ENCODE measurements at regions not wholly inside any gene's neighbourhood (a gene's known extent, or its start where the extent isn't known, plus 50 kb on each side); places are given as distances from the start of the nearest gene placed in this dataset.

DNA sequence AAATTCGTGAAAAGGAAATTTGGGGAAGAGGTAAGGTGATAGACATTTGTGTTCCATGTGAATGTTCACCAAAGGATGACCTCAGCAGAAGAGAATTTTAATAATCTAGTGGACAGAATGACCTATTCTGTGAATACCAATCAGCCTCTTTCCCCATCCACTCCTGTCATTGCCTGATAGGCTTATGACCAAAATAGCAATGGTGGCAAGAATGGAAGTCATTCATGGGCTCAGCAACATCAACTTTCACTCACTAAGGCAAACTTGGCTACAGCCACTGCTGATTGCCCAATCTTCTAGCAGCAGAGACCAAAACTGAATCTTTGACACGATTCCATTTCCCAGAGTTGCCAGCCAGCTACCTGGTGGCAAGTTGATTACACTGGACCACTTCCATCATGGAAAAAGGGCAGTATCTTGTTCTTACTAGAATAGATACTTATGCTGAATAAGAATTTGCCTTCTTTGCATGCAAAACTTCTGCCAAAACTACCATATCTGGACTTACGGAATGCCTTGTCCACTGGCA is 348.7 kb upstream of the PBX1 start:
- no peak for ATAC-seq
- ChIA-PET POLR2A (no interaction called here), CTCF (no interaction called here)
- Histone ChIP-seq H3K27ac (ENCODE audit: low read length) (no peak overlapping the region), H3K36me3 (ENCODE audit: control insufficient read depth, insufficient read depth, low read length) (no peaks in the 10 kb centered on the region), H3K27me3 (ENCODE audit: control insufficient read depth, insufficient read depth, low read length) (no peaks in the 10 kb centered on the region), H3K4me3 (ENCODE audit: low read depth in 2 of 2, low read length in 2 of 2) (no peak overlapping the region), H3K9me3 (ENCODE audit: control insufficient read depth, insufficient read depth, low read depth, low read length) (no peaks in the 10 kb centered on the region; the same call in 1 of the 2 replicates), H3K4me1 (ENCODE audit: control insufficient read depth, insufficient read depth, low read length) (no peaks in the 10 kb centered on the region)
- BruUV-seq (replicated peaks): no TSS peak
- TF ChIP-seq SIN3A (IDR thresholded peaks at IDR 0.05; ENCODE audit: borderline replicate concordance, insufficient read depth, low read depth, low read length) (no peak), POLR2AphosphoS5 (IDR thresholded peaks at IDR 0.05; ENCODE audit: low read depth, low read length) (no peak), TCF7L2 (IDR thresholded peaks at IDR 0.05; ENCODE audit: low read depth, low read length) (no peak)
- TF ChIP-seq, protein P1, sequence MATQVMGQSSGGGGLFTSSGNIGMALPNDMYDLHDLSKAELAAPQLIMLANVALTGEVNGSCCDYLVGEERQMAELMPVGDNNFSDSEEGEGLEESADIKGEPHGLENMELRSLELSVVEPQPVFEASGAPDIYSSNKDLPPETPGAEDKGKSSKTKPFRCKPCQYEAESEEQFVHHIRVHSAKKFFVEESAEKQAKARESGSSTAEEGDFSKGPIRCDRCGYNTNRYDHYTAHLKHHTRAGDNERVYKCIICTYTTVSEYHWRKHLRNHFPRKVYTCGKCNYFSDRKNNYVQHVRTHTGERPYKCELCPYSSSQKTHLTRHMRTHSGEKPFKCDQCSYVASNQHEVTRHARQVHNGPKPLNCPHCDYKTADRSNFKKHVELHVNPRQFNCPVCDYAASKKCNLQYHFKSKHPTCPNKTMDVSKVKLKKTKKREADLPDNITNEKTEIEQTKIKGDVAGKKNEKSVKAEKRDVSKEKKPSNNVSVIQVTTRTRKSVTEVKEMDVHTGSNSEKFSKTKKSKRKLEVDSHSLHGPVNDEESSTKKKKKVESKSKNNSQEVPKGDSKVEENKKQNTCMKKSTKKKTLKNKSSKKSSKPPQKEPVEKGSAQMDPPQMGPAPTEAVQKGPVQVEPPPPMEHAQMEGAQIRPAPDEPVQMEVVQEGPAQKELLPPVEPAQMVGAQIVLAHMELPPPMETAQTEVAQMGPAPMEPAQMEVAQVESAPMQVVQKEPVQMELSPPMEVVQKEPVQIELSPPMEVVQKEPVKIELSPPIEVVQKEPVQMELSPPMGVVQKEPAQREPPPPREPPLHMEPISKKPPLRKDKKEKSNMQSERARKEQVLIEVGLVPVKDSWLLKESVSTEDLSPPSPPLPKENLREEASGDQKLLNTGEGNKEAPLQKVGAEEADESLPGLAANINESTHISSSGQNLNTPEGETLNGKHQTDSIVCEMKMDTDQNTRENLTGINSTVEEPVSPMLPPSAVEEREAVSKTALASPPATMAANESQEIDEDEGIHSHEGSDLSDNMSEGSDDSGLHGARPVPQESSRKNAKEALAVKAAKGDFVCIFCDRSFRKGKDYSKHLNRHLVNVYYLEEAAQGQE (IDR thresholded peaks at IDR 0.05; ENCODE audit: insufficient read depth in 1 of 2, low read depth in 2 of 2, low read length in 1 of 2): no peak
- TF ChIP-seq, protein P2, sequence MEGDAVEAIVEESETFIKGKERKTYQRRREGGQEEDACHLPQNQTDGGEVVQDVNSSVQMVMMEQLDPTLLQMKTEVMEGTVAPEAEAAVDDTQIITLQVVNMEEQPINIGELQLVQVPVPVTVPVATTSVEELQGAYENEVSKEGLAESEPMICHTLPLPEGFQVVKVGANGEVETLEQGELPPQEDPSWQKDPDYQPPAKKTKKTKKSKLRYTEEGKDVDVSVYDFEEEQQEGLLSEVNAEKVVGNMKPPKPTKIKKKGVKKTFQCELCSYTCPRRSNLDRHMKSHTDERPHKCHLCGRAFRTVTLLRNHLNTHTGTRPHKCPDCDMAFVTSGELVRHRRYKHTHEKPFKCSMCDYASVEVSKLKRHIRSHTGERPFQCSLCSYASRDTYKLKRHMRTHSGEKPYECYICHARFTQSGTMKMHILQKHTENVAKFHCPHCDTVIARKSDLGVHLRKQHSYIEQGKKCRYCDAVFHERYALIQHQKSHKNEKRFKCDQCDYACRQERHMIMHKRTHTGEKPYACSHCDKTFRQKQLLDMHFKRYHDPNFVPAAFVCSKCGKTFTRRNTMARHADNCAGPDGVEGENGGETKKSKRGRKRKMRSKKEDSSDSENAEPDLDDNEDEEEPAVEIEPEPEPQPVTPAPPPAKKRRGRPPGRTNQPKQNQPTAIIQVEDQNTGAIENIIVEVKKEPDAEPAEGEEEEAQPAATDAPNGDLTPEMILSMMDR (IDR thresholded peaks at IDR 0.05): no peak
- intact Hi-C loops (cut with micrococcal nuclease; ENCODE audit: unreplicated experiment): no loop called here
- in situ Hi-C loops (cut with HindIII; ENCODE audit: low pct_unique_long_range_greater_than_20kb, low sequenced_read_pairs): no loop called here
- DNase-seq (ENCODE audit: low read depth, low spot score): no peak

DNA sequence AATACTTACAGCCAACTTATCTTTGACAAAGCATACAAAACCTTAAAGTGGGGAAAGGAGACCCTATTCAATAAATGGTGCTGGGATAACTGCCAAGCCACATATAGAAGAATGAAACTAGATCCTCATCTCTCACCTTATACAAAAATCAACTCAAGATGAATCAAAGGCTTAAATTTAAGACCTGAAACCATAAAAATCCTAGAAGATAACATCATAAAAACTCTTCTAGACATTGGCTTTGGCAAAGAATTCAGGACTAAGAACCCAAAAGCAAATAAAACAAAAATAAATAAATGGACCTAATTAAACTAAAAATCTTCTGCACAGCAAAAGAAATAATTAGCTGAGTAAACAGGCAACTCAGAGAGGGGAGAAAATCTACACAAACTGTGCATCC is 335.6 kb upstream of the PBX1 start:
- CTCF ChIA-PET: no interaction called here
- Histone ChIP-seq H3K36me3 (ENCODE audit: control insufficient read depth, insufficient read depth, low read length) (no peaks in the 10 kb centered on the region), H3K27ac (ENCODE audit: low read length) (no peak overlapping the region), H3K9me3 (ENCODE audit: control insufficient read depth, insufficient read depth, low read depth, low read length) (no peaks in the 10 kb centered on the region), H3K4me3 (ENCODE audit: low read depth in 2 of 2, low read length in 2 of 2) (no peak overlapping the region), H3K4me1 (ENCODE audit: control insufficient read depth, insufficient read depth, low read length) (no peaks in the 10 kb centered on the region), H3K27me3 (ENCODE audit: control insufficient read depth, insufficient read depth, low read length) (no peaks in the 10 kb centered on the region)
- POLR2A ChIA-PET: no interaction called here
- TF ChIP-seq SIN3A (IDR thresholded peaks at IDR 0.05; ENCODE audit: borderline replicate concordance, insufficient read depth, low read depth, low read length) (no peak), POLR2AphosphoS5 (IDR thresholded peaks at IDR 0.05; ENCODE audit: low read depth, low read length) (no peak), TCF7L2 (IDR thresholded peaks at IDR 0.05; ENCODE audit: low read depth, low read length) (no peak)
- TF ChIP-seq, protein P1 (IDR thresholded peaks at IDR 0.05; ENCODE audit: insufficient read depth in 1 of 2, low read depth in 2 of 2, low read length in 1 of 2): no peak
- TF ChIP-seq, protein P2 (IDR thresholded peaks at IDR 0.05): no peak
- DNase-seq (ENCODE audit: low read depth, low spot score) (no peak), ATAC-seq (no peak)
- intact Hi-C loops (cut with micrococcal nuclease; ENCODE audit: unreplicated experiment): no loop called here
- no TSS peak for BruUV-seq (replicated peaks)
- in situ Hi-C loops (cut with HindIII; ENCODE audit: low pct_unique_long_range_greater_than_20kb, low sequenced_read_pairs): no loop called here
